GM23338 (cell line): ENCODE measurements at regions not wholly inside any gene's neighbourhood (a gene's known extent, or its start where the extent isn't known, plus 50 kb on each side); places are given as distances from the start of the nearest gene placed in this dataset.

Source experiments
- ATAC-seq: fragments of 200-7000 bp; cut with Tn5 transposase; 3 replicates; pipeline ENCODE4 v1.9.1; 2020
- DNase-seq: peaks from one replicate; pipeline ENCODE4 v3.0.0-alpha.2; 2015; ENCODE audit warnings: low spot score
- H2AFZ ChIP-seq: fragments of 200-600 bp; sonication (generic); 2 replicates; pipeline ENCODE4 v1.8.0; 2016; ENCODE audit warnings: antibody characterized with exemption, mild to moderate bottlenecking, moderate library complexity
- H3F3A ChIP-seq: fragments of 200-600 bp; sonication (generic); replicated peaks from 2 replicates; pipeline ENCODE4 v1.8.0; 2017; ENCODE audit warnings: antibody characterized with exemption, mixed run types, low read depth
- H3K27ac ChIP-seq: fragments of 200-600 bp; sonication (generic); 2 replicates; pipeline ENCODE4 v1.6.1; 2016; ENCODE audit warnings: low read depth
- H3K27me3 ChIP-seq: fragments of 200-600 bp; sonication (generic); 2 replicates; pipeline ENCODE4 v1.8.0; 2016; ENCODE audit warnings: mild to moderate bottlenecking, mixed run types, moderate library complexity; ENCODE audit not compliant: insufficient read depth
- H3K36me3 ChIP-seq: fragments of 200-600 bp; sonication (generic); 2 replicates; pipeline ENCODE4 v1.8.0; 2016; ENCODE audit warnings: mild to moderate bottlenecking; ENCODE audit not compliant: insufficient read depth
- H3K4me1 ChIP-seq: fragments of 200-600 bp; sonication (generic); 2 replicates; pipeline ENCODE4 v1.8.0; 2016; ENCODE audit warnings: mild to moderate bottlenecking, moderate library complexity; ENCODE audit not compliant: insufficient read depth
- H3K4me2 ChIP-seq: fragments of 200-600 bp; sonication (generic); 2 replicates; pipeline ENCODE4 v1.7.1; 2017; ENCODE audit warnings: mixed run types
- H3K4me3 ChIP-seq: fragments of 200-600 bp; sonication (generic); 2 replicates; pipeline ENCODE4 v1.6.1; 2016; ENCODE audit warnings: mixed run types
- H3K79me2 ChIP-seq: fragments of 200-600 bp; sonication (generic); replicated peaks from 2 replicates; pipeline ENCODE4 v1.8.0; 2017; ENCODE audit warnings: mild to moderate bottlenecking; ENCODE audit not compliant: insufficient read depth
- H3K9me2 ChIP-seq: fragments of 200-600 bp; sonication (generic); 2 replicates; pipeline ENCODE4 v1.8.0; 2017; ENCODE audit not compliant: insufficient read depth
- H4K20me1 ChIP-seq: fragments of 200-600 bp; sonication (generic); replicated peaks from 2 replicates; pipeline ENCODE4 v1.8.0; 2017; ENCODE audit warnings: mild to moderate bottlenecking; ENCODE audit not compliant: insufficient read depth
- H3K27ac Mint-ChIP-seq: 2 replicates; pipeline ENCODE4 v1.8.0; 2020; ENCODE audit warnings: inconsistent platforms, mild to moderate bottlenecking, moderate library complexity, mixed read lengths
- H3K27me3 Mint-ChIP-seq: 3 replicates; pipeline ENCODE4 v1.8.0; 2022; ENCODE audit warnings: low read depth, mild to moderate bottlenecking, moderate library complexity, mixed read lengths, inconsistent platforms; ENCODE audit not compliant: insufficient read depth, poor library complexity
- H3K36me3 Mint-ChIP-seq: 3 replicates; pipeline ENCODE4 v1.8.0; 2021; ENCODE audit warnings: low read depth, mild to moderate bottlenecking, inconsistent platforms, moderate library complexity, mixed read lengths
- H3K4me1 Mint-ChIP-seq: 3 replicates; pipeline ENCODE4 v1.8.0; 2020; ENCODE audit warnings: mild to moderate bottlenecking, inconsistent platforms, mixed read lengths
- H3K4me3 Mint-ChIP-seq: 3 replicates; pipeline ENCODE4 v1.8.0; 2021; ENCODE audit warnings: moderate library complexity, mild to moderate bottlenecking, inconsistent platforms, mixed read lengths
- H3K9me3 Mint-ChIP-seq: 3 replicates; pipeline ENCODE4 v1.8.0; 2020; ENCODE audit warnings: moderate library complexity, mild to moderate bottlenecking, inconsistent platforms, mixed read lengths
- POLR2AphosphoS5 ChIP-seq: IDR thresholded peaks from 2 replicates; pipeline ENCODE4 v1.6.1; 2016; ENCODE audit warnings: antibody characterized with exemption, low read depth
- REST ChIP-seq: IDR thresholded peaks from one replicate; pipeline ENCODE4 v1.6.1; 2018; ENCODE audit warnings: antibody characterized with exemption; ENCODE audit not compliant: unreplicated experiment
- STAT1 ChIP-seq: IDR thresholded peaks from one replicate; pipeline ENCODE4 v1.6.1; 2016; ENCODE audit warnings: antibody characterized with exemption; ENCODE audit not compliant: unreplicated experiment
- ZNF114 ChIP-seq: fragments of 250-450 bp; sonication (Bioruptor Pico); IDR thresholded peaks from 2 replicates; pipeline ENCODE4 v1.5.0; 2020; ENCODE audit warnings: mild to moderate bottlenecking, moderate library complexity
- ZNF331 ChIP-seq: fragments of 250-450 bp; sonication (Bioruptor Pico); IDR thresholded peaks from 2 replicates; pipeline ENCODE4 v1.5.0; 2020; ENCODE audit warnings: low read depth, mild to moderate bottlenecking, moderate library complexity
- ZNF462 ChIP-seq: fragments of 250-450 bp; sonication (Bioruptor Pico); IDR thresholded peaks from 2 replicates; pipeline ENCODE4 v1.5.0; 2020; ENCODE audit warnings: mild to moderate bottlenecking, moderate library complexity
- TF ChIP-seq, protein P1 (sequence below): IDR thresholded peaks from 2 replicates; pipeline ENCODE4 v1.6.1; 2016; ENCODE audit warnings: antibody characterized with exemption

- TF ChIP-seq REST = no peak
- TF ChIP-seq, protein P1, sequence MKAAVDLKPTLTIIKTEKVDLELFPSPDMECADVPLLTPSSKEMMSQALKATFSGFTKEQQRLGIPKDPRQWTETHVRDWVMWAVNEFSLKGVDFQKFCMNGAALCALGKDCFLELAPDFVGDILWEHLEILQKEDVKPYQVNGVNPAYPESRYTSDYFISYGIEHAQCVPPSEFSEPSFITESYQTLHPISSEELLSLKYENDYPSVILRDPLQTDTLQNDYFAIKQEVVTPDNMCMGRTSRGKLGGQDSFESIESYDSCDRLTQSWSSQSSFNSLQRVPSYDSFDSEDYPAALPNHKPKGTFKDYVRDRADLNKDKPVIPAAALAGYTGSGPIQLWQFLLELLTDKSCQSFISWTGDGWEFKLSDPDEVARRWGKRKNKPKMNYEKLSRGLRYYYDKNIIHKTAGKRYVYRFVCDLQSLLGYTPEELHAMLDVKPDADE = no peak
These were observed 751.7 kb downstream of the DACH1 start (continued) for GRCh38 chr13:71115301-71115700.

DNA sequence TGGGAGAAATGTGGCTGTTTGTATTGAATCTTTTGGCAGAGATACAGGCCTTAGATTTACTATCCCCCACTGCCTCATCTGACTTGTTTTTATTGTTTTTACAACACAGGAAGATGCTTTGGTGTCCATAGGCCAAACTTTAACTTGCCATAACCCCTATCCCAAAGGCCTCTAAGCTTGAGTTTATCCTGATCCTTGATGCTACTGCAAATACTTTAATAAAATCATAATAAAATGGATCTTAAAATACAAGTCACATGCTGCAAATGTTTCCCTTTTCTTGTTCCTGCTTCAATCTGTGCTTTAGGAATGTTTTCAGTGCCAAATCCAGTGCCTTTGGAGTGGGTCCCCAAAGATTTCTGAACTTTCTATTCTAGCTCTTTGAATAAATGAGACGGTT is 770.6 kb downstream of the DACH1 start:
- H3K27me3 Mint-ChIP-seq = no peaks in the 10 kb centered on the region
- Histone ChIP-seq H3K27ac (no peak overlapping the region), H2AFZ (no peak overlapping the region), H3K36me3 (no peaks in the 10 kb centered on the region), H4K20me1 (no peaks in the 10 kb centered on the region), H3F3A (no peaks in the 10 kb centered on the region), H3K9me2 (no peaks in the 10 kb centered on the region), H3K4me1 (no peaks in the 10 kb centered on the region), H3K4me3 (no peak overlapping the region), H3K4me2 (no peak overlapping the region), H3K79me2 (no peaks in the 10 kb centered on the region), H3K27me3 (no peaks in the 10 kb centered on the region)
- ATAC-seq (no peak), DNase-seq (no peak)
- TF ChIP-seq ZNF331 (no peak), ZNF462 (CRISPR knock-in tag) (no peak), REST (no peak), POLR2AphosphoS5 (no peak), ZNF114 (CRISPR knock-in tag) (no peak), STAT1 (no peak)
- TF ChIP-seq, protein P1 = no peak
- H3K4me1 Mint-ChIP-seq = no peaks in the 10 kb centered on the region
- no peak overlapping the region for H3K27ac Mint-ChIP-seq
- no peak overlapping the region for H3K4me3 Mint-ChIP-seq
- no peaks in the 10 kb centered on the region for H3K9me3 Mint-ChIP-seq
- H3K36me3 Mint-ChIP-seq = peaks cover 3% of the 10 kb centered on the region; the same call in 1 of the 3 replicates
